Vagina (tissue), 2 donors: ENCODE measurements at regions not wholly inside any gene's neighbourhood (a gene's known extent, or its start where the extent isn't known, plus 50 kb on each side); places are given as distances from the start of the nearest gene placed in this dataset.

Experiments
- DNase-seq, 2 donors: peaks; one replicate each; pipeline ENCODE4 v3.0.0-alpha.2; 2017; ENCODE audit errors: extremely low spot score in 2 of 2
- H3K27ac ChIP-seq: fragments of 200-600 bp; sonication (generic); one replicate; pipeline ENCODE4 v1.5.1; 2019
- H3K27me3 ChIP-seq: fragments of 200-600 bp; sonication (generic); one replicate; pipeline ENCODE4 v1.5.1; 2019
- H3K36me3 ChIP-seq, 2 donors: fragments of 200-600 bp; sonication (generic); one replicate each; pipeline ENCODE4 v1.5.1; 2017 to 2019
- H3K4me1 ChIP-seq: fragments of 200-600 bp; sonication (generic); one replicate; pipeline ENCODE4 v1.5.1; 2019
- H3K4me3 ChIP-seq, 2 donors: fragments of 200-600 bp; sonication (generic); 1 replicate in 1 of 2; 2 replicates in 1 of 2; pipeline ENCODE4 v1.5.1; 2016 to 2019
- H3K9me3 ChIP-seq: fragments of 200-600 bp; sonication (generic); one replicate; pipeline ENCODE4 v1.5.1; 2019
- CTCF ChIP-seq, 3 experiments: fragments of 450-650 bp in 2 of 3; fragments of 200-600 bp in 1 of 3; sonication (generic) in 1 of 3; IDR thresholded peaks; one replicate each; pipeline ENCODE4 v1.5.1; 2017 to 2019; ENCODE audit warnings: antibody characterized with exemption in 3 of 3, mild to moderate bottlenecking in 2 of 3, moderate library complexity in 2 of 3
- POLR2A ChIP-seq, 2 donors: fragments of 450-650 bp; IDR thresholded peaks; one replicate each; pipeline ENCODE4 v1.6.1; 2017; ENCODE audit warnings: antibody characterized with exemption in 2 of 2, mild to moderate bottlenecking in 2 of 2, moderate library complexity in 2 of 2
- POLR2AphosphoS5 ChIP-seq, 2 donors: sonication (generic); formaldehyde crosslinking; IDR thresholded peaks; one replicate each; pipeline ENCODE4 v1.9.0; 2017; ENCODE audit warnings: antibody characterized with exemption in 2 of 2, mild to moderate bottlenecking in 2 of 2, low read depth in 1 of 2; ENCODE audit not compliant: insufficient read depth in 1 of 2
- intact Hi-C: fragments of 100-400 bp; cut with DNase I; formaldehyde crosslinking; loops from one replicate; pipeline ENCODE4 v1.15.1; 2023

GRCh38 chr11:105458071-105458470, 151.8 kb upstream of the GRIA4 start:
- H3K4me3 ChIP-seq: no peak overlapping the region
- no peaks in the 10 kb centered on the region for H3K9me3 ChIP-seq
- intact Hi-C loops: no loop called here
- no peaks in the 10 kb centered on the region for H3K4me1 ChIP-seq
- H3K27ac ChIP-seq: no peak overlapping the region
- no peak for TF ChIP-seq CTCF (IDR thresholded peaks at IDR 0.05)
- no peak for TF ChIP-seq POLR2AphosphoS5 (IDR thresholded peaks at IDR 0.05; ENCODE audit: insufficient read depth in 1 of 2, low read depth in 1 of 2)
- TF ChIP-seq POLR2A (IDR thresholded peaks at IDR 0.05): no peak
- DNase-seq: no peak
- H3K27me3 ChIP-seq: no peaks in the 10 kb centered on the region
- H3K36me3 ChIP-seq: no peaks in the 10 kb centered on the region

GRCh38 chr11:105456950-105457349, 152.9 kb upstream of the GRIA4 start:
- no peak for TF ChIP-seq POLR2AphosphoS5 (IDR thresholded peaks at IDR 0.05; ENCODE audit: insufficient read depth in 1 of 2, low read depth in 1 of 2)
- TF ChIP-seq POLR2A (IDR thresholded peaks at IDR 0.05): no peak
- TF ChIP-seq CTCF (IDR thresholded peaks at IDR 0.05): no peak
- intact Hi-C loops: no loop called here
- no peaks in the 10 kb centered on the region for H3K36me3 ChIP-seq

GRCh38 chr11:105449100-105449734, 160.7 kb upstream of the GRIA4 start:
- no peaks in the 10 kb centered on the region for H3K9me3 ChIP-seq
- no peaks in the 10 kb centered on the region for H3K36me3 ChIP-seq
- intact Hi-C loops: no loop called here
- no peaks in the 10 kb centered on the region for H3K4me1 ChIP-seq
- DNase-seq: no peak
- no peak overlapping the region for H3K4me3 ChIP-seq
- H3K27me3 ChIP-seq: no peaks in the 10 kb centered on the region
- no peak overlapping the region for H3K27ac ChIP-seq
- TF ChIP-seq POLR2A (IDR thresholded peaks at IDR 0.05): no peak
- no peak for TF ChIP-seq CTCF (IDR thresholded peaks at IDR 0.05)
- no peak for TF ChIP-seq POLR2AphosphoS5 (IDR thresholded peaks at IDR 0.05; ENCODE audit: insufficient read depth in 1 of 2, low read depth in 1 of 2)

More at GRCh38 chr11:105456950-105457349, 152.9 kb upstream of the GRIA4 start:
- no peaks in the 10 kb centered on the region for H3K27me3 ChIP-seq
- no peaks in the 10 kb centered on the region for H3K4me1 ChIP-seq
- H3K9me3 ChIP-seq: no peaks in the 10 kb centered on the region
- H3K4me3 ChIP-seq: no peak overlapping the region
- no peak for DNase-seq
- no peak overlapping the region for H3K27ac ChIP-seq

GRCh38 chr11:105448703-105449079, 161.2 kb upstream of the GRIA4 start:
- TF ChIP-seq POLR2AphosphoS5 (IDR thresholded peaks at IDR 0.05; ENCODE audit: insufficient read depth in 1 of 2, low read depth in 1 of 2) (no peak), POLR2A (IDR thresholded peaks at IDR 0.05) (no peak), CTCF (IDR thresholded peaks at IDR 0.05) (no peak)
- intact Hi-C loops: no loop called here
- no peak overlapping the region for H3K27ac ChIP-seq
- DNase-seq: no peak
- no peaks in the 10 kb centered on the region for H3K27me3 ChIP-seq
- H3K4me1 ChIP-seq: no peaks in the 10 kb centered on the region
- no peak overlapping the region for H3K4me3 ChIP-seq
- no peaks in the 10 kb centered on the region for H3K36me3 ChIP-seq
- H3K9me3 ChIP-seq: no peaks in the 10 kb centered on the region

GRCh38 chr11:105447936-105448702, 161.8 kb upstream of the GRIA4 start:
- Histone ChIP-seq H3K4me3 (no peak overlapping the region), H3K9me3 (no peaks in the 10 kb centered on the region), H3K4me1 (no peaks in the 10 kb centered on the region), H3K27me3 (no peaks in the 10 kb centered on the region), H3K27ac (no peak overlapping the region), H3K36me3 (no peaks in the 10 kb centered on the region)
- intact Hi-C loops: no loop called here
- no peak for DNase-seq
- no peak for TF ChIP-seq POLR2AphosphoS5 (IDR thresholded peaks at IDR 0.05; ENCODE audit: insufficient read depth in 1 of 2, low read depth in 1 of 2)
- TF ChIP-seq CTCF (IDR thresholded peaks at IDR 0.05): no peak
- TF ChIP-seq POLR2A (IDR thresholded peaks at IDR 0.05): no peak
